ENCODE measurements at regions not wholly inside any gene's neighbourhood (a gene's known extent, or its start where the extent isn't known, plus 50 kb on each side); places are given as distances from the start of the nearest gene placed in this dataset.

- TF ChIP-seq POLR2AphosphoS5 (IDR thresholded peaks at IDR 0.05; ENCODE audit: low read depth, low read length) (no peak), POLR2A (IDR thresholded peaks at IDR 0.05; ENCODE audit: low read depth, low read length) (no peak)
Measured at GRCh38 chr11:95354304-95354703, 123.3 kb upstream of the SESN3 start.
